Left ventricle myocardium superior (tissue), 1 donor: ENCODE measurements at regions not wholly inside any gene's neighbourhood (a gene's known extent, or its start where the extent isn't known, plus 50 kb on each side); places are given as distances from the start of the nearest gene placed in this dataset.
"Not testable (repeated sequence)": the region's sequence is repeated elsewhere in the genome, so short reads cannot be mapped to it uniquely, and the experiment has no call there.

Source experiments
- ATAC-seq: fragments of 200-7000 bp; cut with Tn5 transposase; one replicate; pipeline ENCODE4 v1.9.1; 2020; ENCODE audit warnings: mild to moderate bottlenecking, moderate library complexity
- DNase-seq: peaks from one replicate; pipeline ENCODE4 v3.0.0-alpha.2; 2020
- intact Hi-C: fragments of 100-400 bp; cut with micrococcal nuclease; formaldehyde crosslinking; loops from one replicate; pipeline ENCODE4 v1.11.0; 2022
- donor health status: DM: no; HTN: yes; CAD: no; lungs with severe emphysema.

DNA sequence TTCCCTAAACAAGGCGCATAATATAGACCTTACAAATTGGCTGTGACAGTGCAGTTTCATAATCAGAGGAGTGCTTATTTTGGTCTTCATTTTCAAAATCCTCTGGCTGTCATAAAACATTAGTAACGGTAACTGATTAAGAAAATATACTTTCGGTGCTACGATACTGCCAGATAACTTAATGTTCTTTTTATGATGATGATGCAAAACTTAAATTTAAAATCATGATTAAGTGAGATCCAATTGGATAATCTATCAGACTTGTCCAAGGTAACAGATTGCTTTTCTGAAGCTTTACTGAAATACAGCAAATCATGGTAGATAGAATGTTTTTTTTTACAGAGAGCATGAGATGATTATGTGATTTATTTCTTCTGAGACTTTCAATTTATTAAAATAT lies 364.2 kb upstream of the CNTN3 start:
- no peak for ATAC-seq
- intact Hi-C loops: no loop called here
- DNase-seq: no peak

- DNase-seq, ATAC-seq, intact Hi-C loops: not testable (repeated sequence)
Measured at GRCh38 chr3:74985028-74985904, 370.8 kb upstream of the CNTN3 start.

DNA sequence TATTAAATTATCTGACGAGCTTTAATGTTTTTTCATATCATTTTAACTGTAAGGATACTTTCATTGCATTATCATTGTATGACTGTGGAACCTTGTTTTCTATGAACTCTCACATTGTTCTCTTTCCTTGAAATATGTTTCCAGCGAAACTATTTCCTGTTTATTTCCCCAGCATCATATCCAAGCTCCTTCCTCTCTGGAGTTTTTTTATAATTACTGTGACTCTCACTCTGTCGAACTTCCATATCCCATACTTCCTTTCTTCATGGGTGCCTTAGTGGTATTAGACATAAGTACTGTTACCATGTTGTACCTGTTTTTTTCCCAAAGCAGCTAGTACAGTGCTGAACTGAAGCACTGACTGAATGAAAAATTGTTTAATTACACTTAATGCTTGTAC lies 373.6 kb upstream of the CNTN3 start:
- intact Hi-C loops: no loop called here
- no peak for DNase-seq
- no peak for ATAC-seq

GRCh38 chr3:74992898-74993297 lies 378.4 kb upstream of the CNTN3 start:
- intact Hi-C loops: no loop called here
- ATAC-seq: no peak

DNA sequence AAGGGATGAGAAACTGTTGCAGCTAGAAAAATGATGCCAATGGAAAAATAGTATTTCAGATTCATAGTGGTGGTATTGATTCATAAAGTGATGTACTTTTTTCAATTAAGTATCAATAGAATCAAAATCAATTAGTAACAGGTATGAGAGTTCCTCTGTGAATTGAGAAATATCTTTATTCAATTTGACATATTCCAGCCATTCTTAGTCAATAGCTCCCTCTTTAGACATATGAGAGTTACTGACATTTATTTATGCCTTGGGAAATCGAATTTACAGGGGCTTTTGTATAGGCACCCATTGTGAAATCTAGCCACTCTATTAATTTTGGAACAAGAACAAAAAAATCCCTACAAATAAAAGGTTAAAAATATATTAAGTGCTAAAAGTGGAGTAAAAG lies 386.9 kb upstream of the CNTN3 start:
- no peak for ATAC-seq
- DNase-seq: no peak
- intact Hi-C loops: no loop called here

More at GRCh38 chr3:74992898-74993297, 378.4 kb upstream of the CNTN3 start:
- no peak for DNase-seq

- intact Hi-C loops: no loop called here
- ATAC-seq (peak; percentile 30), DNase-seq (no peak)
Measured at GRCh38 chr3:75012791-75013331, 398.4 kb upstream of the CNTN3 start.

DNA sequence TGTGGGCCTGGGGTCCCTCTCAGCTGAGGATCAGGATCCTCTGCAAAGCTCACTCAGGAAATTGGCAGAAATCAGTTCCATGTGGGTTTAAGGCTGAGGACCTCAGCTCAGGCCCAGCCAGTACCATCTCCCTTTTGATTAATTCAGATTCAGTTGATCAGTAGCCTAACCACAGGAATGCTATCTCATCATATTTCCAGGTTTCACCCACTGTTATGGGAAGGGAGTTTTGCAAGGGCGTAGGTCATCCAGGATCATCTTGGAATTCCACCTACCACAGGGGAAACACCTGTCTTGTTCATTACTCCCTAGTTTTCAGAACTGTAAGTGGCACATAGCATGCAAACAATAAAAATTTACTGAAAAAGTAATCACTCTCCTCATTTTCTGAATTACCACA lies 399.5 kb upstream of the CNTN3 start:
- ATAC-seq (no peak), DNase-seq (no peak)
- intact Hi-C loops: no loop called here

GRCh38 chr3:75015280-75015679 lies 400.8 kb upstream of the CNTN3 start:
- DNase-seq (no peak), ATAC-seq (no peak)
- intact Hi-C loops: no loop called here

- DNase-seq (no peak), ATAC-seq (no peak)
- intact Hi-C loops: no loop called here
Measured at GRCh38 chr3:75035146-75035545, 420.7 kb upstream of the CNTN3 start.

DNA sequence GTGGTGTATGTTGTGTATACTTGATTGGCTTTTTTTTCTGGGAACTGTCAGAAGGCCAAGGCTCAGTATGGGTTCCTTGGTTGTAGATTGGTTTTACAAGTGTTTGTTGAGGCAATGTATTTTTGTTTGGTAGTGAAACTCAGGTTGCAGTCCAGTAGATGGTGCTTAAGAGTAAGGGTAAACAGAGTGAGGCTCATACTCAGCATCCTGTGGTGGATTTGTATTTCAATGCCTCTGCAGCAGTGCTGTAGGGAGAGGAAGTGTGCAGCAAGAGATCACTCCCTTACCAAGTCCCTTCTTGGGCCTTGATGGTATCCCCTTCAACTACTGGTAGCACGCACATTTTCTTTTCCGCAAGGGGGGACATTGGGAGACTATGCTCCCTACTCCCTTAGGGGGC lies 428.5 kb upstream of the CNTN3 start:
- no peak for ATAC-seq
- intact Hi-C loops: no loop called here
- DNase-seq: no peak

DNA sequence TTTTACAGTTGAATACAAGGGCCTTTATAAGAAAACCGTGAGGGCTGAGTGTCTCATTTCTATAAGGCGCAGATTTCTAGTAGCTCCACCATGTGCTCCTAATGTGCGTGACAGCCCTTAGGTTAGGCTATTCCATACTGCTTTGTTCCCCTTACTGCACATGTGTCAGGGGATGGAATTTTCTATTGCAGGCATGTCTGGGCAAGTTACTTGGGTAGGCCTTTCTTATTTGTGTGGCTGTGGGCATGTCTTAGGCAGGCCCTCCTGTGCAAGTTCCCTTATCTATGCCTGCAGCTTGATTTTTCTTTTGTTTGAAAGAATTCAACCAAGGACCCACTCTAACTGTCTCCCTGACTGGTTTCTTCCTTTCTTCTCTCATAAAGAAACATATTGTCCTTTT lies 434.2 kb upstream of the CNTN3 start:
- intact Hi-C loops: no loop called here
- DNase-seq (no peak), ATAC-seq (no peak)

- ATAC-seq (no peak), DNase-seq (no peak)
- intact Hi-C loops: no loop called here
Measured at GRCh38 chr3:75049533-75049932, 435.1 kb upstream of the CNTN3 start.

GRCh38 chr3:75059120-75059519 lies 444.7 kb upstream of the CNTN3 start:
- no peak for DNase-seq
- ATAC-seq: no peak
- intact Hi-C loops: no loop called here

DNA sequence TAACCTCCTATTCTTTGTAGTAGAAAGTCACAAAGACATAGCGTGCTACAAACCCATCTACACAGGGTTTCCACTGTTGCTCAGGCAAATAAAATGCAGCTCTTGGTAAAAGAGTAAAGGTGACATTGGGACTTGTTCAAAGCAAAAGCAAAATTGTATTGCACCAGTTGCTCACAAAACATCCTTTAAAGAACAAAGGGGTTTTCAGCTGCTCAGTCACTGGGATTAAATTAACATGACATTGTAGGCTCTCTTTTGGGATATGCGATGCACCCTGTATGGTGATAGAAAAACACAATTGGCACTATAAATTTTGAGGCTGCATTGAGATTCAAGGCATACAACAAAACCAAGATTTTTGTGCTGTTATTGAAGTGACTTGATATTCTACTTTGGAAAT lies 447.3 kb upstream of the CNTN3 start:
- ATAC-seq (no peak), DNase-seq (no peak)
- intact Hi-C loops: no loop called here

DNA sequence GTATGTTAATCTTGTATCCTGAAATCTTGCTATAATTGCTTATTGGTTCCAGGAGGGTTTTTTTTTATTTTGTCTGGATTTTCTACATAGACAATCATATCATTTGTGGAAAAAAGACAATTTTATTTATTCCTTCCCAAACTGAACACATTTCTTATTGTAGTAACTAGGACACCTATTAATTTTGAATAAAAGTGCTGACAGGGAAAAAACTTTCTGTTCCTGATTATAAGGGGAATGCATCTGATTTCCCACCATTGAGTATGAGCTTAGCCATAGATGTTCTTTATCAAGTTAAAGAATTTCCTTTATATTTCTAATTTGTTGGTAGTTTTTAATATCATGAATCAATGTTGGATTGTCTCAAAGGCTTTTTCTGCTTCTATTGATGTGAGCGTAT lies 460.7 kb upstream of the CNTN3 start:
- DNase-seq: no peak
- intact Hi-C loops: no loop called here
- no peak for ATAC-seq

GRCh38 chr3:75076481-75076880 lies 462.0 kb upstream of the CNTN3 start:
- no peak for ATAC-seq
- DNase-seq: no peak
- intact Hi-C loops: no loop called here

DNA sequence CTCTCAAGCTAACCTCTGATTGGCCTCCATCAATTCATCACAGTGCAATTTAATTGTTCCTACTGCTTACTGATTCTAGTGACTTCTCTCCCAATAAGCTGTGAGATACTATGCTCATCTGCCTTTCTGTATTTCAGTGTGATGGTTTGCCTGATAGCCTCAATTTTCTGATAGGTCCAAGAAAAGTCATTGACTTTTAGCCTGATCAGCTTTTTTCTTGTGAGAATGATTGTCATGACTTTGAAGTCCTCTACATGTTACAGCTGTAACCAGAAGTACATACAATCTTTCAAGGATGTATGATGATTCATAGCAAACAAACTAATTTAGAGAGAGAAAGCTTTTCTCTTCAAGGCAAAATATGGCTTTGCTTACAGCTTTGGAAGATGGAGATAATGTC lies 463.8 kb upstream of the CNTN3 start:
- DNase-seq (no peak), ATAC-seq (no peak)
- intact Hi-C loops: no loop called here

DNA sequence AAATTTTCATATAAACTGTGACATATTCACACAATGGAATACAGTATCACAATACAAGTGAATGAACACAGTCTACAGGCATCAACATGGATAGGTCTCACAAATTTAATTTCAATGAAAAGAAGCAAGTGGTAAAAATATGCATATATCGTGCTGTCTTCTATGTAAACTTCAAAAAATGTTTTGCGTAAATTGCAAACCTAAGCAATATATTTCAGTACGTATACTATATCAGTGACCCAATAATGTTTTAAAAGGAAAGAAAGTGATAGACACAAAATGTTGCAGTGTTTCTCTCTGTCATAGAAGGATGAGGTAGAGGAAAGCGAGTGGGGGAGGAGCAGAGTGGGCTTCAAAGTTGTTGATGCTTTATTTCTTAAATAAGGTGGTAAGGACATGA lies 468.4 kb upstream of the CNTN3 start:
- no peak for DNase-seq
- intact Hi-C loops: no loop called here

GRCh38 chr3:75089841-75090240 lies 475.4 kb upstream of the CNTN3 start:
- DNase-seq (no peak), ATAC-seq (no peak)
- intact Hi-C loops: no loop called here

More for the DNA sequence above, 468.4 kb upstream of the CNTN3 start:
- ATAC-seq: no peak

- DNase-seq (no peak), ATAC-seq (no peak)
- intact Hi-C loops: no loop called here
Measured at GRCh38 chr3:75101329-75102147, 487.1 kb upstream of the CNTN3 start.
